SH-SY5Y (cell line): ENCODE measurements at regions not wholly inside any gene's neighbourhood (a gene's known extent, or its start where the extent isn't known, plus 50 kb on each side); places are given as distances from the start of the nearest gene placed in this dataset.

Experiments
- GATA2 ChIP-seq: IDR thresholded peaks from 2 replicates; pipeline ENCODE4 v1.6.1; 2011; ENCODE audit warnings: mild to moderate bottlenecking, low read depth, low read length
- GATA3 ChIP-seq: IDR thresholded peaks from 2 replicates; pipeline ENCODE4 v1.6.1; 2011; ENCODE audit warnings: low read depth, mild to moderate bottlenecking, low read length, moderate library complexity

- no peak for TF ChIP-seq GATA2
- TF ChIP-seq GATA3, result no peak
Observed at GRCh38 chr1:234940841-234941240, 187.8 kb downstream of the TOMM20 start.

- TF ChIP-seq GATA2 (no peak), GATA3 (no peak)
Observed at GRCh38 chr1:234938924-234939323, 189.7 kb downstream of the TOMM20 start.

- TF ChIP-seq GATA2 (no peak), GATA3 (no peak)
Observed at GRCh38 chr1:234938135-234938534, 190.5 kb downstream of the TOMM20 start.

- TF ChIP-seq GATA2 (no peak), GATA3 (no peak)
Observed at GRCh38 chr1:234936612-234937389, 191.8 kb downstream of the TOMM20 start.

DNA sequence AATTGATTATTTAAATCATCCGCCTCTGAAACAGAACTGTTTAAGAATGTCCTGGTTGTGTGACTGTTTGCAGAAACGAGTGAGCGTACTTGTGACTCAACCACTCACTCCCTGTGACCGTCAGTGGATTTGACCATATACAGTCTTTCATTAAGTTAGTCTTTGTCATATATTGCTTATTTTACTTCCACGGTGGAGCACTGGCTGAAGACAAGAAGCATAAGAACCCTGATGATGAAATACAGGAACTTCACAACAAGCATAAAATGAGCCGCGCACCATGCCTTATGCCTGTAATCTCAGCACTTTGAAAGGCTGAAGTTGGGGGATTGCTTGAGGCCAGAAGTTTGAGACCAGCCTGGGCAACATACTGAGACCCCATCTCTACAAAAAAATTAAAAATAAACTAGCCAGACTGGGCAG is 194.0 kb downstream of the TOMM20 start:
- TF ChIP-seq GATA2, result no peak
- no peak for TF ChIP-seq GATA3

DNA sequence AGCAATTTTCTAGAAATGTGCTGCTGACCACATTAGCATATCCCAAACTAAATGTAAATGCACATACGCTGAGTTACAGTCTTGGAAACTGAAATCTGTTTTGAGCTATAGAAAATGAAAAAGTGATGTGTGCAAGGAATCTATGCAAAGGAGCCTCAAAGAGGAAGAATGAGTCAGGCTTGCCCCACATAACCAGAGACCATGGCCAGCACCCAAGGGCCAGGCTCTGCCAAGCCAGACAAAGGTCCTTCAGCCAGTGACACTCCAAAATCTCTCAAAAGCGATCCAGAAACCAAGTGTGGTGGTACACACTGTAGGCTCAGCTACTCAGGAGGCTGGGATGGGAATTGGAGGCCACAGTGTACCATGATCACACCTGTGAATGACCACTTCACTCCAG is 195.2 kb downstream of the TOMM20 start:
- no peak for TF ChIP-seq GATA3
- no peak for TF ChIP-seq GATA2

GRCh38 chr1:234932511-234933430 is 195.9 kb downstream of the TOMM20 start:
- TF ChIP-seq GATA3, result no peak
- TF ChIP-seq GATA2, result no peak

- TF ChIP-seq GATA3, result no peak
Observed at GRCh38 chr1:234932106-234932505, 196.5 kb downstream of the TOMM20 start.

- TF ChIP-seq GATA2, result no peak
- TF ChIP-seq GATA3, result no peak
Observed at GRCh38 chr1:234931404-234931973, 197.1 kb downstream of the TOMM20 start.

DNA sequence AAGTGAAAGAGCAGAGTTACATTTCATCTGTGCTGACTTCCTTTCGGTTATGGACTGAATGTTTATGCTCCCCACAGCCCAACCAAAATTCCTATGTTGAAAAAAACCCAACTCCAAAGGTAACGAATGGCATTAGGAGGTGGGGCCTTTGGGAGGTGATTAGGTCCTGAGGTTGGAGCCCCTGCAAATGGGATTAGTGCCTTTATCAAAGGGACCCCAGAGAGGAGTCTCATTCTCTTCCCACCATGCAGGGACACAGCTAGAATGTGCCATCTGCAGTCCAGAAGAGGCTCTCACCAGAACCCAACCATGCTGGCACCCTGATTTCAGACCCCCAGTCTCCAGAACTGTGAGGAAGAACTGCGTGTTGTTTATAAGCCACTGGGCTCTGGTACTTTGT is 199.3 kb downstream of the TOMM20 start:
- TF ChIP-seq GATA3 (no peak), GATA2 (no peak)

DNA sequence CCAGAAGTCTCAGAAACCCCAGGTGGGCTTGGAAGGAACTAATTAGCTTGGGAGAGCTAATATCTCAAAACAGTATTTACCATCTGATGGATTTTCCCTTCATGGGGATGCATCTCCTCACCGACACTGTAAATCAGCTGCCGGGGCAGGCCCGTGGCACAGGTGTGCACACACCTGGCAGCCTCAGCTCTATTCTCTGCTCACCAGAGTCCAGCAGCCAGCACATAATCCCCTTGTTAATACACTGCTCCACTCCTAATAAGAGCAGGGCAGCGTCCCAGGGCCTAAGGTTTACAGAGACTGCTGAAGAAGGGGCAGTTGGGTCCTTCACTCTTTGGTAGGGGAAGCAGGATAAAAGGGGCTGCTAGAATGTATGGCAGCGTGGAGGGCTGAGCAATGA is 200.0 kb downstream of the TOMM20 start:
- TF ChIP-seq GATA3 (no peak), GATA2 (no peak)

- no peak for TF ChIP-seq GATA2
- no peak for TF ChIP-seq GATA3
Observed at GRCh38 chr1:234927971-234928640, 200.5 kb downstream of the TOMM20 start.

GRCh38 chr1:234927312-234927970 is 201.2 kb downstream of the TOMM20 start:
- TF ChIP-seq GATA2 (no peak), GATA3 (no peak)

DNA sequence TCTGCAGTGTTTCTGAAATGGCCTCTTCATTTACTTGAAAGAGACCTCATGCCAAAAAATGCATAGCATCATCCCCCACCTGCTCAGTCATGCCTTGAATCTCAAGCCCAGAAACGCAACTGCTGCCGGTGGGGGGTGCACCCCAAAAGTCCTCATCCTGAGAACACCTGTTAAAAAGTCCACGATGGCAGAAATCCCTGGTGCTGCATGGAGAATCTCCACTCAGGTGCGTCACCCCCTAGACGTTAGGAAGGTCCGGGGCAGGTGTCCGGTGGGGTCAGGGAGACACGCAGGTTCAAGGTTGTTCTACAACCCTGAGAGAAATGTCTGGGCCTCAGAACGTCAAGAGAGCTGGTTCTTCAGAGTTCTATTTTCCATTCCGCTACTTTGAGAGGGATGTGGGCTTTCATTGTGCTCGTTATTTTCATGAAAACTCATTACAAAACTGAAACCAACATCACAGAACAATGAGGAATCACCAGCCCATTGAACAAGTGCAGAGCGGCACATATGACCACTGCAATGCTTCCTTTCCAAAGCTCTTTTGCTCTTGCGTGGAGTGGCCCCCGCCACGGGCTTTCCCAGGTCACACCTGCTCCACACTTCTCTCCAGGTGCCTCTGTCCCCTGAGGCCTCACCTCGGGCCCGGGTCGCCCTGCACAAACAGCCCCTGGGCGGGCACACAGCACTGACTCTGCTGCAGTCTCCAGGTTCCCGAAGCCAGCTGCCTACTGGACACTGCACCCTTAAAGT is 201.9 kb downstream of the TOMM20 start:
- TF ChIP-seq GATA2, result no peak
- no peak for TF ChIP-seq GATA3
